GM20000 (cell line): ENCODE measurements at regions not wholly inside any gene's neighbourhood (a gene's known extent, or its start where the extent isn't known, plus 50 kb on each side); places are given as distances from the start of the nearest gene placed in this dataset.

ENCODE experiments used
- DNase-seq: peaks from one replicate; pipeline ENCODE4 v3.0.0; 2012; ENCODE audit warnings: low spot score
- TF ChIP-seq, protein P1 (sequence below): IDR thresholded peaks from 2 replicates; pipeline ENCODE4 v1.5.1; 2012; ENCODE audit warnings: mild to moderate bottlenecking, control low read depth; ENCODE audit errors: extremely low read depth, missing control alignments

DNA sequence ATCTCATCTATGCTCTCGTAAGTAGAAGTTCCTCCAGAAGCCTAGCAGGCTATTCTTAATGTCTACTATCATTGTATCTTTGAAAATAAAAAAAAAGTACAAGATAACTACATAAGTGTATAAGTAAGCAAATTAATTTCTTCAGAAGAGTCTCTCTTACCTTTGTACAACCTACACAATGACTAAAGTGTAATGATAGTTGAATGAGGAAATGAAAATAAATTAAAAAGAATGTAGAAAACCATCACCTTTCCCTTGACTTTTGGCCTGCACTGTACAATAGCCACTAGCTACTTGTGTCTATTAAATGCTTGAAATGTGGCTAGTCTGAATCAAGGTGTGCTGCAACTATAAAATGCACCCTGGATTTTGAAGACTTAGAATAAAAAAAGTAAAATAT, 229.9 kb upstream of the FOXN3 start:
- TF ChIP-seq, protein P1, sequence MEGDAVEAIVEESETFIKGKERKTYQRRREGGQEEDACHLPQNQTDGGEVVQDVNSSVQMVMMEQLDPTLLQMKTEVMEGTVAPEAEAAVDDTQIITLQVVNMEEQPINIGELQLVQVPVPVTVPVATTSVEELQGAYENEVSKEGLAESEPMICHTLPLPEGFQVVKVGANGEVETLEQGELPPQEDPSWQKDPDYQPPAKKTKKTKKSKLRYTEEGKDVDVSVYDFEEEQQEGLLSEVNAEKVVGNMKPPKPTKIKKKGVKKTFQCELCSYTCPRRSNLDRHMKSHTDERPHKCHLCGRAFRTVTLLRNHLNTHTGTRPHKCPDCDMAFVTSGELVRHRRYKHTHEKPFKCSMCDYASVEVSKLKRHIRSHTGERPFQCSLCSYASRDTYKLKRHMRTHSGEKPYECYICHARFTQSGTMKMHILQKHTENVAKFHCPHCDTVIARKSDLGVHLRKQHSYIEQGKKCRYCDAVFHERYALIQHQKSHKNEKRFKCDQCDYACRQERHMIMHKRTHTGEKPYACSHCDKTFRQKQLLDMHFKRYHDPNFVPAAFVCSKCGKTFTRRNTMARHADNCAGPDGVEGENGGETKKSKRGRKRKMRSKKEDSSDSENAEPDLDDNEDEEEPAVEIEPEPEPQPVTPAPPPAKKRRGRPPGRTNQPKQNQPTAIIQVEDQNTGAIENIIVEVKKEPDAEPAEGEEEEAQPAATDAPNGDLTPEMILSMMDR: no peak
- no peak for DNase-seq

- DNase-seq: no peak
- TF ChIP-seq, protein P1: no peak
Measured at GRCh38 chr14:89644641-89645040, 227.6 kb upstream of the FOXN3 start.

DNA sequence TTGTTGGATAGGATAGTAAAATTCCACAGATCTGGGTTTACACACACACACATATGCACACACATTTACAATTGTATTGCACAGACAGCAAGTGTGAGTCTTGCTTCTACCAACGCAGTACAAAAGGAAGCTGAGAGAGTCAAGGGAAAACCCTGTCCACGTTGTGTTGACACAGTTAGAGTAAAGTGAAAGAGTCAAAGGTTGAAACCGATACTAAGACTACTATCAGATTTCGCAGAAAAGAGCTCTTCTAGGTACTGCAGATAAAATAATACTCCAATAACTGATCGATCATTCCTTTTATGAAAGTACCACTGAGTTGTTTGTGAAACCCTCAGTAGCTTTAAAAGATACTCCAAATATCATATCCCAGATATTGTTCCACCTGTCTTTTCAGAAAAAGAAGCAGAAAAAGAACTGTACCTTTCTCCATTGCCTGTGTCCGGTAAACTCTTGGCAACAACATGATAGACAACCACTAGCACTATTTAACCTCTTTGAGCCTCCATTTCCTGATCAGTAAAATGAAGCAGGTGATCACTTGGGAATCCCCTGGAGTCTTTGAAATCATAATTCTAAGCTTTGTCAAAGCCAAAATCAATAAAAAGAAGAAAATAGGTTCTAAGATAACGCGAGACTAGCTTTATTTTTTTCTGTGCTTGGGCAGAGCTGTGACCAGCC, 224.6 kb upstream of the FOXN3 start:
- TF ChIP-seq, protein P1: no peak
- DNase-seq: peak; percentile 62

DNA sequence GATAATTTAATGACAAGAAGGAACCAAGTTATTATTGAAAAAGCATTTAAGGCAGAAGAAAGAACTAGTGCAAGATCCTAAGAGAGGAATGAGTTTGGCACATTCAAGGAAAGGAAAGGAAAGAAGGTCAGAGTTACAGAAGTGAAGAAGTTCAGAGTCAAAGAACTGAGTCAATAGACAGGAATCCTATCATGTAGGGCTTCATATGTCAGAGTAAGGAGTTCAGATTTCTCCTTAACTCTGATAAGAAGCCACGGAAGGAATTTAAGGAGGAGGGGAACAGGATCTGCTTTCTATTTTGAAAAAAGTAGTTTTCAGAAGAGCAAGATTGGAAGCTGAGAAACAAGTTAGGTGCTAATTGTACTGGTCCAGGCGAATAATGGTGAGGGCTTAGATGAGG, 223.1 kb upstream of the FOXN3 start:
- DNase-seq: no peak
- TF ChIP-seq, protein P1: no peak

- TF ChIP-seq, protein P1: no peak
- no peak for DNase-seq
Measured at GRCh38 chr14:89639687-89640086, 222.7 kb upstream of the FOXN3 start.

DNA sequence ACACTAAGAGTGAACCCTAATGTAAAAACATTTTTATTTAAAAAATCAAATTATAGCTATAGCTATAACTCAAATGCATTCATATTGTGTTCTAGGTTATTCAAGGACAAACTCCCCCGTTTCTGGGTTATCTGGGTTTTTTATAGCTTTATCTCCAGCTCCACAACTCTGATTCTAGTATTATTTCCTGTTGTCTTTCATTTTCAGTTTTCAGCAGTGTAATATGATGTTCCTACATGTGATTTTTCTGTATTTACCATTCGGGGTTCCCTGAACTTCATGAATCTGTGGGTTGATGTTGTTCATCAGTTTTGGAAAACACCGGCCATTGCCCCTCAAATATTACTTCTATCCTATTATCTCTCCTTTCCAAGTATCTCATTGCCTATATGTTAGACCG, 221.9 kb upstream of the FOXN3 start:
- TF ChIP-seq, protein P1: no peak
- DNase-seq: no peak

DNA sequence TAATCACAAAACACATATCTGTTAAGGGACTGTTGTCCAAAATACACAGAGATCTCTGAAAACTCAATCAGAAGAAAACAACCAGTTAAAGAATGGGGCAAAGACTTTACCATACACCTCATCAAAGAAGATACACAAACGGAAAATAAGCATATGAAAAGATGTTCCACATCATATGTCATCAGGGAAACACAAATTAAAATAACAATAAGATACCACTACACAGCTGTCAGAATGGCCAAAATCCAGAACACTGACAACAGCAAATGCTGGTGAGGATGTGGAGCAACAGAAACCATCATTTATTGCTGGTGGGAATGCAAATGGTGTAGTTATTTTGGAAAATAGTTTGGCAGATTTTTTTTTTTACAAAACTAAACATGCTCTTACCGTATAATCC, 220.5 kb upstream of the FOXN3 start:
- no peak for DNase-seq
- TF ChIP-seq, protein P1: no peak
